ENCODE measurements at regions not wholly inside any gene's neighbourhood (a gene's known extent, or its start where the extent isn't known, plus 50 kb on each side); places are given as distances from the start of the nearest gene placed in this dataset.

DNA sequence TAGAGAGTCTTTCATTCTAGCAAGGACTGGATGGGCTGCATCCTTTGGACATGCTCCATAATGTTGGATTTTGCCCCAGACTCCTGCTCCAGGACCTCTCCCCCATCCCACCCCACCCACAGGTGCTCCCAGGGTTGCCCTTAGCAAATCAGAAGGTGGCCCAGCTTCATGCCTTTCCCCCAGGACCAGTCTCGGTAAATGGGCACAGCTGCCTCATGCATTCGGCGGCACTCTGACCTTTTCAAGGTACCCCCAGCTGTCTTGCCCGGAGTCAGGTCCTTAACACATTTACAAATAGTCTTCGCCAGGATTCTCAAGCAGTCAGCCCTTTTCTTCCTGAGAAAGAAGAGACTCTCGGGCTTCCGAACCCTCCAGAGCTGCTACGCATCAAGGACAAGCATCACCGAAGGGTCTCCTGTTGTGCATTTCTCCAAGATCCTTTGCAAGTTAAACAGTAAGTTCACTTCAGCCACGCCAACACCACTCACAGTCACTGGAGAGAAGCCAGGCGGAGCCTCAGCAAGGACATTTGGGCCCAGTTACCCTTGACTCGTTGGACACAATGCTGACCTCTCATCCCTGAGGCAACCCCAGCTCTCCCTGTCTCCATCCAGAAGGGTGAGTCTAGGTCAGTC, 287.8 kb downstream of the FAM43A start:
- DNase-seq (ENCODE audit: low spot score): no peak

DNA sequence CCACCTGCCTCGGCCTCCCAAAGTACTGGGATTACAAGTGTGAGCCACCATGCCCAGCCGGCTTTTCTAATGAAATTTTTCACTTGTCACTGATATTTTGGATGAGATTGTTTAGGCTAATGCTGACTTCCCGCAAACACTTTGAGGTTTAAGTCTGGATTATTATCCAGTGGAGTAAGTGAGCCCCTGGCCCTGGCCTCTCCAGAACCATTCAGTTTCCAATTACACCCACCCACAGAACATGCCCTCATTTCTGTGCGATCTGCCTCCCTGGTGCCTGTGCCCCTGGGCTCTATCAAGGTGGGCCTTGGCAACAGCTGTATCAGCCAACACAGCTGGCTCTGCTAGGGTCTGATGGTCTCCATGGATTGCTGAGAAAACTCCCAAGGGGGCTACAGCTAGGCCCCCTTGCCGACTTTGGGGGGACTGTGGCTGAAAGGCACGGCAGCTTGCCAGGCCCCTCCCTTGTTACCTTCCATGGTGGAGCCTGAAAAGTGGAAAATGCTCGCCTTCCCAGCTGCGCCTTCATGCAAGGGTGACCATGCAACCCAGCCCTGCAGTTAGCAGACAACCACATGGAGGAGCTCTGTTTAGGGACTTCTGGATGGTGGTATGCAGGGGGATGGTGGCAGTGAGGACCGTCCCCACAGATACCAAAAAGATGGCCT, 288.9 kb downstream of the FAM43A start:
- DNase-seq (ENCODE audit: low spot score): no peak

DNA sequence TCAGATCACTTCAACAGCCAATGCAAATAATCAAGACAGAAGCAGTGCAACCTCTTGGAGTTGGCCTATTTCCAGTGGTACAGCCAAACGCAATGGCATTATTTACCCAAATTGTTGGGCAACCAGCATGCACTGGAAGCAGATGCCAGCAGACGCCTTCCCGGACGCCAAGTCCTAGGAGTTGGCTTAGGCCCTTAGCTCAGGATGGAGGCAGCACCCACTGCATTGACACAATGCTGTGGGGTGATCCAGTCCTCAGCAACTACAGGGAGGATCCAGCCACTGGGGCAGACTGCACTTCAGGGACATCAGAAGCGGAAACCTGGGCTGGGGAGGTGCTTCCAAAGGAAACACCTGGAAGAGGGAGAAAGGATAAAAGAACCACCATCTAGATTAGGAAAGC, 290.4 kb downstream of the FAM43A start:
- no peak for DNase-seq (ENCODE audit: low spot score)

DNA sequence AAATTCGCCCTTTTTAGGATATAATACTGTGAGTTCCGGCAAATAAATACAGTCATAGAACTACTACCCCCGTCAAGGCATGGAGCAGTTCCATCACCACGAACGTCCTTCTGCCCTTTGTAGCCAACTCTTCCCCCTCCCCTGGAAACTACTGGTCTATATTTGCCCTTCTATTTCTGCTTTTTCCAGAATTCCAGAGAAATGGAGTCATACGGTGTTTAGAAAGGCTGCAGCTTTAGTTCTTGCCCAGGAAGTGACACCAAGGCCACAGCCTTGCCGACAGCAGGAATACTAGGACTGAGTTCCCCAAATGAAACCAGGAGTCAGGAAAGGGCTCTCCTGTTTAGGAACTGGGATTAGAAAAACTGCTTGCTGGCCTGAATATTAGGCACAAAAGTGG, 291.2 kb downstream of the FAM43A start:
- DNase-seq (ENCODE audit: low spot score): no peak

DNA sequence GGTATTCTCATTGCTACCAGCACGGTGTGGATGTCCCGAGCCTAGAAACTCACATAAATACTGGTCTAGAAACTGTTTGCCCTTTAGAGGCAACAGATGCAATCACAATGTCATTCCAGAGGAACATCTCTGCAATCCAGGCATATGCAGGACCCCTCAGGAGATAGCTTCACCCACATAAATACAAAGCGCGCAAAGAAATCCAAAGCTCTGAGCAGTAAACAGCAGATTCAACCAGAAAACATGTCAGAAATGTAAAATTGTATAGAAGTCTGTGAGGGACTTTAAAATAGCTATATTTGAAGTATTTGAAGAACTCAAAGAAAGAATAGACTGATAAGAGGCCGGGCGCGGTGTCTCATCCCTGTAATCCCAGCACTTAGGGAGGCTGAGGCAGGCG, 291.7 kb downstream of the FAM43A start:
- no peak for DNase-seq (ENCODE audit: low spot score)

DNA sequence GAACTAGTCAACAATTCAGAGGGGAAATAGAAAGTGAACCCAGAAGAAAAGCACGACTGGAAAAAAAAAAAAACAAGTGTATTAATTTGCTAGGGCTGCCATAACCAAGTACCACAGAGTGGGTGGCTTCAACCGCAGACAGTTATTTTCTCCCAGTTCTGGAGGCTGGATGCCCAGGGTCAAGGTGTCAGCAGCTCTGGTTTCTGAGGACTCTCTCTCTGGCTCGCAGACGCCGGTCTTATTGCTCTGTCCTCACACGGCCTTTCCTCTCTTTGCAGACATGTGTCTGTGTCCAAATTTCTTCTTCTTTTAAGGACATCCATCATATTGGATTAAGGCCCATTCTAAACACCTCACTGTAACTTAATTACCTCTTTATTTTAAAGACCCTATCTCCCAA, 291.8 kb downstream of the XXYLT1 start:
- DNase-seq (ENCODE audit: low spot score): no peak

DNA sequence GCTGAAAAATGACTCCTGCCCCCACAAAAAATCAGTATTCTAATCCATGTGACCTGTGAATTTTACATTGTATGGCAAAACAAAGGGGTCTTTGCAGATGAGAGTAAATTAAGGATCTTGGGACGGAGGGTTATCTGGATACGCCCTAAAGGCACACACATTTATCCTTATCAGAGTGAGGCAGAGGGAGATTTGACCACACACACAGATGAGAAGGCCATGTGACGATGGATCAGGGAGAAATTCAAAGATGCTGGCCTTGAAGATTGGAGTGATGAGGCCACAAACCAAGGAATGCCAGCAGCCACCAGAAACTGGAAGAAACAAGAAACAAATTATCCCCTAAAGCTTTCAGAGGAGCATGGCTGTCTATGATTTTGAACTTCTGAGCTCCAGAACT, 288.5 kb downstream of the XXYLT1 start:
- no peak for DNase-seq (ENCODE audit: low spot score)

DNA sequence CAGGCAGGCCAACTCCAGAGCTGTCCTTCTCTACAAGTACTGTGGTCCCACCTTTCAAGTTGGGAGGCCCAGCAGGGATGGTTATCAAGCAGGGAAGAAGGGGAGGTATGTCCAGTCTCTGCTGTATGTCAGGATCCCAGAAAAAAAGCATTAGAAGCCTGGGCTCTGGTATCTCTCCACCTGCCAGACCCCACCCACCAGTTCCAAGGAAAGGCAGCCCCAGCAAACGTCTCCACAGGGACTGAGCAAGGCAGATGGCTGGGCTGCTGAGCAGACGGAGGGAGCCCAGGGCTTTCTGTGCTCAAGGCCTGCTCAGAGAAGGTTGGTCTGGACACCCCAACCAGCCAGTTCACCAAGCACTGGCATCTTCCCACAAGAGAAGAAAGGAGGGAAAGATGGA, 287.8 kb downstream of the XXYLT1 start:
- DNase-seq (ENCODE audit: low spot score): no peak

DNA sequence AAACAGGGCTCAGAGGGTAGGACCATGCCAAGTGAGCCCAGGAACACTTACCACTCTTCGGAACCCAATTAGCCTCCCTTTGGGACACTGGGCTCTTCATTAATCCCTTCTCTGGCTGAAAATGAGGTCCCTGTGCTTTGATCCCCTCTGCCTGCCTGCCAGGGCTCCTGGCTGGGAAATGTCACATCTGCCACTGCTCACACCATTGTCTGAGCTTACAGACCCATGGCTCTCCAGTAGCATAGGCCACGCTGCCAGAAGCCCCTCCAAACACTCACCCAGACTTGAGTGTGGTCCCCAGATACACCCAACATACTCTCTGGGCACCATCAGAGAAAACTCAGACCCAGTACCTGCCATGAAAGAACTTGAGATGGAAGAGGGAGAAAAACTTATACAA, 287.3 kb downstream of the XXYLT1 start:
- no peak for DNase-seq (ENCODE audit: low spot score)

DNA sequence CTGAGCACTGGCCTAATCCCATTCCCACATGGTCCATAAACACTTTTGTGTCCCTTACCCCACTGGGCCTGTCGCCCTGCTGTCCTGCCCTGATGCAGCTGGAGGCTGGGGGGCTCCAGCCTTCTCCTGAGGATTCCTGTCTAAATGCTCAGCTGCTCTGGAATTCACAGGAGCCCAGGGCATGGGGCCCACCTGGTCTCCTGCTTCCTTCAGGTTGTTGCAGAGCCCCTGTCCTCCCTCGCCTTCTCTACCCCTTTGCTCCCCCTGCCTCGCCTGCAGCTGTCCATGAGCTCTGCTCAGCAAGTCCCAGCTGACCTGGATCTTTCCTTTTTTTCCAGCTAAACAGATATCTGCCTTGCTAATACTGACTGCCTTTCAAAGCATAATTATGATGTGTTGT, 286.9 kb downstream of the XXYLT1 start:
- DNase-seq (ENCODE audit: low spot score): no peak

DNA sequence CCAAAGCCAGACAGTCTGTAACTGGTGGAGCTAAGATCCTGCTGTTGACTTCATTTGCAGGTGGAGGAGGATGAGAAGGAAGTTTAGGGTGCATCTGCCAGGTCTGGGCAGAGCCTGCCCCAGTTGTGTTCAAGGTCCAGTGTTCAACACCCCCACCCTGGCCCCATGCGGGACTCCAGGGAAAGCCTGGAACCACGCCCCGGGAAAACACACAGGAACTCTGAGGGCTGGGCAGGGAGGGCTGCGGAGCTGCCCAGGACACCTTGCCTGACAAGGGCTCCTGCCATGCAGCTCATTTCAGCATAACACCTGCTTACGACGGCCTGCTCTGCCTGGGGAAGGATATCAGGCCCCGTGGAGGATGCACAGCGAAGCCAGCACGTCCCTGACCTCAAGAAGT, 286.3 kb downstream of the XXYLT1 start:
- no peak for DNase-seq (ENCODE audit: low spot score)

DNA sequence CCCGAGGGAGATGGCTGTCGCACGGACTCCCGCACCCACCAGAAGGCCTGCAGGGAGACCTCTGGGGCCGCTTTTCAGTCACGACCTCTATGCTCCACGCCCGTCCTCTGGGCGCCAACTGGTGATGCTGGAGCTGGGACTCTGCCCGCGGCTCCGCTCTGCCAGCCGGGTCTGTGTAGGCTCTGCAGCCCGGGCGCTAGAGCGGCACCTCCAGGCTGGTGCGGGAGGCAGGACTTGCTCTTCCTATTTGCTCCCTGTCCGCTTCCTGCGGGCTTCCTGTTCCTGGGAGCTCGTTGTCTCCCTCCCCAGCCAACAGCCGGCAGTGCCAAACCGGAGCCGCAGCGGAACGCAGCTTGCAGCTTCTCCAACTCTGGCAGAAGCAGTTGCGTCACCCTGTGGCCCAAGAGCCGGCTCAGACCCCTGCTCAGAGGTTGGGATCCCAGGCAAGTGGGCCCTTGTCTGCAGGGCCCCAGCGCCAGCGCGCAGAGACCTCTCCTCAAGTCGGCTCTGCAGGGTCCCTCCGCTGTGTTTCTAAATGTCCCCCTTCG, 285.9 kb downstream of the XXYLT1 start:
- DNase-seq (ENCODE audit: low spot score): no peak

DNA sequence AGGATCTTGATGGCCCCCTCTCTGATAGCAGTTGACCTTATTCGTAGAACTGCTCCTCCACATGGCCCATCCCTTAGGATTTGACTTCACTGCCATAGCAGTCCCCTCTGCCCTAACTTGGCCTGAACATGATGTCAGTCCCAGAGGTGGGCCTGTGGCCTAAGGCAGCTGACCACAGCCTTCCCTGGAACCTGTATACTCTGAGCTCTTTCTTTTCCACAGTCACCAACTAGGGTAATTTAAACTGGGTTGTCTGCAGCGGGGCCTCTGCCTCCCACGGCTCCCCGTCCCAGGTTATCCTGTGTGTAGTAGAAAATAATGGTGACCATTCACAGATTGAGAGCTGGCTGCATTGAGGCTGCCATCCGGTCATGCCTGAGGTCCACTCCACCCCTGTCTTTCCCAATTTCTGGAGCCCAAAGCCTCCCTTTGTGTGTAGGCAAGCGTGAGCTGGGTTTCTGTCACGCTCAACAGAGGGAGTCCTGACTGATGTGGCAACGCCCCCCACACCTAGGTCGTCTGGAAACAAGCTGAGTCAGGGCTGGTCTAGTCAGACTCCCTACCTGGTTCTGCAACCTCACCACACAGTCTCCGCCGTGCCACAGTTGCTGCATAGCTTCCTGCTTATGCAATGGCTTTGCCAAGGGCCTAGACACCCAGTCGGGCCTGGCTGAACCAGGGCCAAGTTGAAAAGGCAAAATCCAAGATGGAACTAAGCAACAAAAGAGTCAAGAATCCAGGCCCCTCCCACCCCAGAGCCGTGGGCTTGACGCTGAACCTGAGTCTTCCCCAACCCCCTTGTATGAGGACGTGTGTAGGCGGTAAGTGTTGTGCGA, 284.5 kb downstream of the XXYLT1 start:
- DNase-seq (ENCODE audit: low spot score): no peak

DNA sequence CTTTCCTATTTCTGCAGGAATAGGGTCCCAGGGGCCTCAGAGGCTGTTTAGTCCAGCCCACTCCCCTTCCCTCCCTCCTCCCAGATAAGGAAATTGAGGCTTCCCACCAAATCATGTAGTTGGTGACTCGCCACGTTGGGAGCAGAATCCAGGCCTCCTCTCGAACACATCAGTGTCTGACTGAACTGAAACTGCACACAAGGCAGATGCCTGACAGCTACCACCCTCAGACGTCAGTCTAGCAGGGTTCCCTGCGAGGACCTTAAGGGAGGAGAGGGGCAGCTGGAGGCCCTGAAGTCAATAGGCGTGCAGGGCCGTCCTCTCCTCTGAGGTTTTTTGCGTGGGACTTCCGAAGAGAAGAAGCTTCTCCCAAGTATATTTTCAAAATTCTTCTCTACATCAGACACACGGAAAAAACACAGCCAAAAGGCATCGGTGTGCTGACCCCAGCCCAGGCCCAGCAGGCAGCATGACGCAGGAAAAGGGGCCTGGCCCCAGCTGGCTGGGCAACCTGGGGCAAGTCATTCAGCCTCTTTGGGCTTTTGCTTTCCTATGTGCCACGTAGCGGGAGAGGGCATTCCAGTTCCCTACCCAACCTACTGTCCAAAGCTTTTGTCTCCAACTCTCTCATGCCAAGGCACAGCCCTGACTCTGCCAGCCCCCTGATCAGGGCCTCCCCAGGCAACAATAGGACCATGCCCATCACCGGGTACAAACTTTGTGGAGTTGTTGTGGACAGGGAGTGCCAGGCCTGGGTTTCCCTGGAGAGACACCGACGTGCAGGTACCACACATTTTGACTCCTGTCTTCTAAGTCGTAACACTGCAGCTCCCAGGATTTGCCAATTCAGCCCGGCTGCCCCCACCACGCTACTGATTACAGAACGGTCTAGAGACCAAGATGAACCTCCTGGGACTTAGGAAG, 283.1 kb downstream of the XXYLT1 start:
- DNase-seq (ENCODE audit: low spot score): no peak

DNA sequence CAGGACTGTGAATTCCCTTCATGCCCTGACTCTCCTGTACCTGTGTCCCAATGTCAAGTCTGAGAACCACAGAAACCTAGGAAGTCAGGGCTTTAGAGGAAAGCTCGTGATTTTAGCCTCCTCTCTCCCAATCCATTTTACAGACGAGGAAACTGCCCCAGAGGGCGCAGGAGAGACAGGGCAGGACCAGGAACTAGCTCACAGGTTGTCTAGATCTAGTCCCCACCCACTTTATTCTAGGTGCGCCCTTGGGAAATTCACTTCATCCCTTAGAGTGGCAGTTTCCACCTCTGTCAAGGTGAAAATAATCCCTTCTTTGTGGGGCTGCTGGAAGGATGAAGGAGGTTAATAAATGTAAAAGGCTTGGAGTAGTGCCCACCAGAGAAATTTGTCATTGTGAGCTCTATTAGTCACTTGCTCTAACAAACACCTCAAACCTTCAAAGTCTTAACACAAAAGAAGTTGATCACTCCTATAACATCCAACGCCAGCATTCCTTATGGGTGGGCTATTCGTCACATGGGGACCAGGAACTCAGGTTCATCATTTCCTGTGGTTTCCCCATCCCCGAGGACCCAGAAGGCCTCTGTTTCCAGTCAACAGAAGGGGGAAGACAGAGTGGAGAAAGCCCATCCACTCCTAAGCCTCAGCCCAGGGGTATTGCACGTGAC, 282.3 kb downstream of the XXYLT1 start:
- no peak for DNase-seq (ENCODE audit: low spot score)

DNA sequence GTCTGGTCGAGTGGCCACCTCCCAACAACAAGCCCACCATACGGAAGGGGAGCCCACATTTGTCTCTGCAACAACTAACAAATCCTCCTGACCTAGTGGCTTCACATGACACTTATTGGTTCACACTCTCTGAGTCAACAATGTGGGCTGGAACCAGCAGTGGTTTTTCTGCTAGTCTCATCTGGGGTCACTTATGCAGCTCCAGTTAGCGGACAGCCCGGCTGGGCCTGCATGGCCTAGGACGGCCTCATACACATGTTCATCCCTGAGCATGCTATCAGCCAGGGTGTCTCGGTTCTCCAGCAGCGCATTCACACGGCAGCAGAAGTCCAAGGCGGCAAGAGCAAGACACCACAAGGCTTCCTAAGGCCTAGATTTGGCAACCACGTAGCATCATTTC, 281.7 kb downstream of the XXYLT1 start:
- no peak for DNase-seq (ENCODE audit: low spot score)

DNA sequence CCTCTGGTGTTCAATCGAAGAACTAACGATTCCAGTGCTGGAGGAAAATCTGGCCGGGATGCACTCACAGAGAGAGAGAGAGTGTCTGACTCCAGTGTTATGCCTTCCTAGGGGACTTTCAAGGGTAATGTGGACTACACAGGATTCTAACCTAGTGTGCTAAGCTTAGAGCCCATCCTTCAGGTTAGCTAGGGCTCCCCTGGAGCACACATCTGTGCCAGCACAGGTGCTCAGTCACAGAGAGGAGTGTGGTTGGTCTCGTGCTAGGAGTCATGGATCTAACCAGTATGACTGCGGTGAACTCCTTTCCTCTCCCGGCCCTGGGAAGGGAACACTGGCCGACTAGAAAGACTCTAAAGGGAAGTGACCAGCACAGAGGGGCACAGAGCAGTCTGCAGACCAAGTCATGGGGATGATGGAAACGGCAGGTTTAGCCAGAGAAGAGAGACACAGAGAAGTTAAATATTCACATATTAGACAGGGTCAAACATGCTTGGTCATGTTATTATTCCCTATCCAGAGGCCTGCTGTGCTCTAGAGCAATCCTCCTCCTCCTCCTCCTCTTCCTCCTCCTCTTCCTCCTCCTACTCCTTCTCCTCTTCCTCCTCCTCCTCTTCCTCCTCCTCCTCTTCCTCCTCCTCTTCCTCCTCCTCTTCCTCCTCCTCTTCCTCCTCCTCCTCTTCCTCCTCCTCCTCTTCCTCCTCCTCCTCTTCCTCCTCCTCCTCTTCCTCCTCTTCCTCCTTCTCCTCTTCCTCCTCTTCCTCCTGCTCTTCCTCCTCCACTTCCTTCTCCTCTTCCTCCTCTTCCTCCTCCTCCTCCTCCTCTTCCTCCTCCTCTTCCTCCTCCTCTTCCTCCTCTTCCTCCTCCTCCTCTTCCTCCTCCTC, 280.3 kb downstream of the XXYLT1 start:
- no peak for DNase-seq (ENCODE audit: low spot score)

DNA sequence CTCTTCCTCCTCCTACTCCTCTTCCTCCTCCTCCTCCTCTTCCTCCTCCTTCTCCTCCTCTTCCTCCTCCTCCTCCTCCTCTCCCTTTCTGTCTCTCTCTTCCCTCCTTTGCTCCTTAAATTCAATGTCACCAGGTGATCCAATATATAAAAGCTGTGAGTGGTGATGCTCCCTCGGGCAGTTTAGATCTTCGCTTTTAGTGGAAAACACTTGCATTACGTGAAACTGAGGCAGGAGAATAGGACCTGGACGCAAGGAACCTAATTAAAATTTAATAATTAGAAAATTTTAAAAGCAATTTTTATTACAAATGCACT, 279.7 kb downstream of the XXYLT1 start:
- no peak for DNase-seq (ENCODE audit: low spot score)

DNA sequence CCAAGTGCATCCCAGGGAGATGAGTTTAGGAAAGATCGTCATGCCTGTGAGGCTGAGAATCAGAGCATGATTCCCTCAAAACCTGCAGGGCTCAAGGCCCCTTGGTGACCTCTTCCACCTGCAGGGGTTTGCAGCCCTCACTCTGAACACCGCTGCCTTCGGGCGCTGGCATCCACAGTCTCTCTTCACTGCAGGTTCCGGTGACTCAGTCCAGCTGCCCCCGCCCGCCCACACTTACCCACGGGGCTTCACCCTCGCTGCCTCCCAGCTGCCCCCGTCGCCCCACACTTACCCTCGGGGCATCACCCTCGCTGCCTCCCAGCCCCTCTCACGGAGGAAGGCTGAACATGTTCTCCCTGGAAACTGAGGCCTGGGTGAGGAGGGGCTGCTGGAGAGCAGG, 277.1 kb downstream of the XXYLT1 start:
- DNase-seq (ENCODE audit: low spot score): no peak

DNA sequence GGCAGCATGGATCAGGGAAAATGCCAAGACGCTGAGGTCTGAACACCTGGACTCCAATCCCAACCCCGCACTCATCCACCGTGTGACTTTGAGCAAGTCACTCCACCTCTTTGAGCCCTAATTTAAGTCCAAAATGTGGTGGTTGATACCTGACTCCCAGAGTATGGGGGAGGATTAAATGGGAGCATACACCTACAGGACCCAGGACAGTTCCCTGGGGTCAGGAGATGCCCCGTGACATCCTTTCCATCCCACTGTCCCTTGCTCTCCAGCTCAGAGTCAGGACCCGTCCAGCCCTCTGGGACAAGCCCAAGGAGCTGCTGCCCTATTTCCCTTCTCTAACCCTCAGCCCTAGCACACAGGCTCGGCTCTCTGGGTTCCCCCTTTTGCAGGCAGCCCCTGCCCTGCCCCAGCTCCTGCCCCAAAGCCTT, 276.4 kb downstream of the XXYLT1 start:
- DNase-seq (ENCODE audit: low spot score): no peak

DNA sequence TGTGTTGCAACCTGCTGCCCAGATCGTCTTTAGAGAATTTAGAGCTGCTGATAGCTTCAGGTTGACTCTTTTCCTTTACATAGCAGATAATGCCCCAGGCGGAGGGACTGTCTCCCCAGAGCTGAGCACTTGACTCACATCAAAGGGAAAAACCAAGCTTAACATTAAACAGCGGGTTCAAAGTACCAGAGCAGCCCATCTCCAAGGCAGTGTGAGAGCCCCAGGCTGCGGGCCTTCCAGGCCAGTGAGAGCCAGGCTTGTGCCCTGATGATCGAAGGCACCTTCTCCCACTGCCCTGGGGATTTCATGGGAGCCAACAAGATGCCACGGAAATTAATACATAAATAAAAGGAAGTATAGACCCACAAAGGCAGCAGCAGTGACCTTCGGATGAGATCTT, 275.6 kb downstream of the XXYLT1 start:
- no peak for DNase-seq (ENCODE audit: low spot score)
